Caco-2 (cell line): ENCODE measurements at regions not wholly inside any gene's neighbourhood (a gene's known extent, or its start where the extent isn't known, plus 50 kb on each side); places are given as distances from the start of the nearest gene placed in this dataset.

ENCODE experiments used
- BruUV-seq: library from RNA; stranded (reverse); fragments of 400-500 nt; replicated peaks from 2 replicates; lab custom pipeline; 2021; lab: Mats Ljungman, UMichigan
- CTCF ChIA-PET: fragments of 300-600 bp; sonication (Branson Sonifier 250); formaldehyde crosslinking; loops from one replicate; lab custom pipeline; 2022; ENCODE audit warnings: antibody characterized with exemption; lab: Charles Lee
- POLR2A ChIA-PET: fragments of 300-600 bp; sonication (Branson Sonifier 250); formaldehyde crosslinking; loops from one replicate; lab custom pipeline; 2022; ENCODE audit warnings: antibody characterized with exemption; lab: Charles Lee
- DNase-seq, 2 experiments: peaks; one replicate each; pipeline versions ENCODE4 v3.0.0 to v3.0.0-alpha.2; 2020 to 2022
- H3K27me3 ChIP-seq: replicated peaks from 2 replicates; pipeline ENCODE4 v1.6.0; 2011; ENCODE audit warnings: low read length; ENCODE audit not compliant: control insufficient read depth, insufficient read depth
- H3K36me3 ChIP-seq: 2 replicates; pipeline ENCODE4 v1.5.1; 2011; ENCODE audit warnings: low read length; ENCODE audit not compliant: control insufficient read depth, insufficient read depth
- H3K4me1 ChIP-seq: fragments of 250-450 bp; sonication (Bioruptor Pico); 2 replicates; pipeline ENCODE4 v1.5.1; 2020; ENCODE audit warnings: mild to moderate bottlenecking
- H3K4me3 ChIP-seq: 2 replicates; pipeline ENCODE4 v1.5.1; 2011; ENCODE audit warnings: low read depth, mild to moderate bottlenecking, control low read depth, low read length
- H3K9me3 ChIP-seq: fragments of 250-450 bp; sonication (Bioruptor Pico); 2 replicates; pipeline ENCODE4 v1.5.1; 2020; ENCODE audit warnings: mild to moderate bottlenecking, moderate library complexity
- H3K27ac Mint-ChIP-seq: one replicate; pipeline ENCODE4 v1.8.0; 2022; ENCODE audit warnings: mixed read lengths; ENCODE audit not compliant: unreplicated experiment
- H3K27me3 Mint-ChIP-seq: one replicate; pipeline ENCODE4 v1.8.0; 2022; ENCODE audit warnings: mixed read lengths; ENCODE audit not compliant: insufficient read depth, unreplicated experiment
- H3K36me3 Mint-ChIP-seq: one replicate; pipeline ENCODE4 v1.8.0; 2022; ENCODE audit warnings: mild to moderate bottlenecking, mixed read lengths; ENCODE audit not compliant: insufficient read depth, unreplicated experiment
- H3K4me1 Mint-ChIP-seq: one replicate; pipeline ENCODE4 v1.8.0; 2022; ENCODE audit warnings: low read depth, mixed read lengths; ENCODE audit not compliant: unreplicated experiment
- H3K4me3 Mint-ChIP-seq: one replicate; pipeline ENCODE4 v1.8.0; 2022; ENCODE audit warnings: mild to moderate bottlenecking, moderate library complexity, mixed read lengths; ENCODE audit not compliant: unreplicated experiment
- H3K9me3 Mint-ChIP-seq: one replicate; pipeline ENCODE4 v1.8.0; 2022; ENCODE audit warnings: mixed read lengths; ENCODE audit not compliant: unreplicated experiment
- intact Hi-C: fragments of 100-400 bp; cut with micrococcal nuclease; formaldehyde crosslinking; loops from one replicate; pipeline ENCODE4 v1.10.0; 2022; ENCODE audit not compliant: unreplicated experiment
- TF ChIP-seq, protein P1 (sequence below), 2 experiments: fragments of 200-600 bp in 1 of 2; IDR thresholded peaks; 1 replicate in 1 of 2; 2 replicates in 1 of 2; pipeline versions ENCODE4 v1.5.1 to v1.8.0; 2011 to 2022; ENCODE audit warnings: antibody characterized with exemption in 1 of 2, control low read depth in 1 of 2, inconsistent platforms in 1 of 2, low read depth in 1 of 2, low read length in 1 of 2, mild to moderate bottlenecking in 1 of 2, moderate library complexity in 1 of 2; ENCODE audit not compliant: insufficient read depth in 1 of 2, severe bottlenecking in 1 of 2, unreplicated experiment in 1 of 2

DNA sequence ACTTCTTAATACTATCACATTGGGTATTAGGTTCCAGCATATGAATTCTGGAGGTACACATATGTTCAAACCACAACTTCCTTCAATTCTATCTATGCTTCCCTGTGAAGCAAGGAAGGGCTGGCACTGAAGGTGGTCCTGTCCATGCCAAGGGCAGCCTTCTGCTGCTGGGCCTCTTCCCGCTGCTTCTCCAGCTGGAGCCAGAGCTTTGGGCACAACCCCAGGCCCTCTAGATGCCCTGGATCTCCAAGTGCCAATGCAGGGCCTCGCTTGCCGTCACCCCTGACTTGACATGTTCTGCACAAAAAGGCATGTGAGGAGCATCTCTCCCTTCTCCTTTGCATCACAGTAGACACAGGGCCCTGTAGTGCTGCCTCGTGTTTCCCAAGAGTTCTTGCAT lies 62.6 kb downstream of the STYXL2 start:
- Histone ChIP-seq H3K4me3 (no peak overlapping the region), H3K4me1 (peaks cover 15% of the 10 kb centered on the region), H3K27me3 (no peaks in the 10 kb centered on the region), H3K9me3 (peaks cover 11% of the 10 kb centered on the region), H3K36me3 (no peaks in the 10 kb centered on the region; the same call in 1 of the 2 replicates)
- CTCF ChIA-PET, result no interaction called here
- Mint-ChIP-seq H3K4me3 (no peak overlapping the region), H3K36me3 (peaks cover 4% of the 10 kb centered on the region), H3K27me3 (no peaks in the 10 kb centered on the region), H3K4me1 (peaks cover 6% of the 10 kb centered on the region), H3K9me3 (peaks cover 8% of the 10 kb centered on the region), H3K27ac (no peak overlapping the region)
- intact Hi-C loops, result no loop called here
- no peak for DNase-seq
- POLR2A ChIA-PET, result no interaction called here
- TF ChIP-seq, protein P1, sequence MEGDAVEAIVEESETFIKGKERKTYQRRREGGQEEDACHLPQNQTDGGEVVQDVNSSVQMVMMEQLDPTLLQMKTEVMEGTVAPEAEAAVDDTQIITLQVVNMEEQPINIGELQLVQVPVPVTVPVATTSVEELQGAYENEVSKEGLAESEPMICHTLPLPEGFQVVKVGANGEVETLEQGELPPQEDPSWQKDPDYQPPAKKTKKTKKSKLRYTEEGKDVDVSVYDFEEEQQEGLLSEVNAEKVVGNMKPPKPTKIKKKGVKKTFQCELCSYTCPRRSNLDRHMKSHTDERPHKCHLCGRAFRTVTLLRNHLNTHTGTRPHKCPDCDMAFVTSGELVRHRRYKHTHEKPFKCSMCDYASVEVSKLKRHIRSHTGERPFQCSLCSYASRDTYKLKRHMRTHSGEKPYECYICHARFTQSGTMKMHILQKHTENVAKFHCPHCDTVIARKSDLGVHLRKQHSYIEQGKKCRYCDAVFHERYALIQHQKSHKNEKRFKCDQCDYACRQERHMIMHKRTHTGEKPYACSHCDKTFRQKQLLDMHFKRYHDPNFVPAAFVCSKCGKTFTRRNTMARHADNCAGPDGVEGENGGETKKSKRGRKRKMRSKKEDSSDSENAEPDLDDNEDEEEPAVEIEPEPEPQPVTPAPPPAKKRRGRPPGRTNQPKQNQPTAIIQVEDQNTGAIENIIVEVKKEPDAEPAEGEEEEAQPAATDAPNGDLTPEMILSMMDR (IDR thresholded peaks at IDR 0.05; ENCODE audit: insufficient read depth in 1 of 2, low read depth in 1 of 2, low read length in 1 of 2, severe bottlenecking in 1 of 2, unreplicated experiment in 1 of 2), result no peak
- BruUV-seq, result no TSS peak

DNA sequence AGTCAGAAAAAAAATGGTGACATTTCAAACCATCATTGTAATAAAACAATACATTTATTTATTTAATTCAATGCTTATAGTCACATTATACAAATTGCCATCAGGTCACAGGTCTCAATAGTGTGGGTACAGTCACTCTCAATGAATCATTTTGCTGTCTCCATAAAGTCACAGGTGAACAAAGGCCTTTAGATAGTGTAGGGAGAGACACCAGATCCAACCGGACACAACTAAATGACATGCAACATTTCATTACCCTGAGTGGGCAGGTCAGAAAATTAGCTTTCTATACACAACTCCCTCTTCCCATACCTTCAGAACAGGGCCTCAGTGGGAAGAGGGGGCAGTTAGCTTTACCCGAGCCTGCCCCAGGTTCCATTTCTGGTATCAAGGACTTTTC lies 63.2 kb downstream of the STYXL2 start:
- Mint-ChIP-seq H3K4me1 (peaks cover 12% of the 10 kb centered on the region), H3K36me3 (peaks cover 4% of the 10 kb centered on the region), H3K27ac (no peak overlapping the region), H3K4me3 (no peak overlapping the region), H3K9me3 (peaks cover 14% of the 10 kb centered on the region), H3K27me3 (no peaks in the 10 kb centered on the region)
- Histone ChIP-seq H3K27me3 (no peaks in the 10 kb centered on the region), H3K4me3 (no peak overlapping the region), H3K9me3 (peaks cover 14% of the 10 kb centered on the region), H3K36me3 (no peaks in the 10 kb centered on the region; the same call in 1 of the 2 replicates), H3K4me1 (peaks cover 22% of the 10 kb centered on the region)
- intact Hi-C loops, result no loop called here
- ChIA-PET POLR2A (no interaction called here), CTCF (interaction anchor here (0.6 kb wide), 1 partner anchor 51 kb away, joined by 4 read pairs; no protein-coding TSS in a partner anchor)
- BruUV-seq, result no TSS peak
- no peak for DNase-seq
- TF ChIP-seq, protein P1 (IDR thresholded peaks at IDR 0.05; ENCODE audit: insufficient read depth in 1 of 2, low read depth in 1 of 2, low read length in 1 of 2, severe bottlenecking in 1 of 2, unreplicated experiment in 1 of 2), result no peak

DNA sequence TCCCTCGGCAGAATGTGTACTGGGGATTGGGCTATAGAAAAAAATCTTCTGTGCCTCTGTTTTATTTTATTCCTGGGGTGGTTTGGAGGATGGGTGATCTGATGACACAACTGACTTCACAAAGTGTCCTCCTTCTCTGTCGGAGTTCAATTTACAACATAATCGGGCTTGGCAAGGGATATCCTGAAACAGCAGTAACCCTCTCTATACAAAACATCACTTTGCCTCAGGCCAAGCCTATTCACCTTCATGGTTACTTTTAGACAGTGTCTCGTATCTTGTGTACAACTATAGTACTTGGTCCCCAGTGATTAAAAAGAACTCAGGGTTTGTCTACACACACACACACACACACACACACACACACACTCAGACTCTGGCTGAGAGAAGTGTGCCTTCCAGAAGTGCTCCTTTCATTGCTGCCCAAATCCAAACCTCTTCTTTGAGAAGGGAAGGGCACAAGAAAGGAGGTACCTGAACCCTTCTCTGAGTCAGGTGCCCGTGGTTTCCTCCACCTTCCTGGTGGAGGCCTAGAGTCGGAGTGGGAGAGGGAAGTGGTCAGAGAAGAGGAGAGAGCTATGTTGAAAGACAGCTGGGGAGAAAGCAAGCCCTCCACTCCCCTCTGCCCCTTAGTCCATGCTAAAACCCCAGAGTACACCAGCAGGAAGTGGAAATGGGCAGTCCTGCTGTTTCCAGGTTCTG lies 62.4 kb upstream of the POU2F1 start:
- Mint-ChIP-seq H3K4me1 (peaks cover 15% of the 10 kb centered on the region), H3K9me3 (peaks cover 23% of the 10 kb centered on the region), H3K27me3 (no peaks in the 10 kb centered on the region), H3K4me3 (no peak overlapping the region), H3K36me3 (peaks cover 12% of the 10 kb centered on the region), H3K27ac (no peak overlapping the region)
- Histone ChIP-seq H3K4me3 (no peak overlapping the region), H3K9me3 (peaks cover 14% of the 10 kb centered on the region), H3K4me1 (peaks cover 33% of the 10 kb centered on the region), H3K36me3 (no peaks in the 10 kb centered on the region; the same call in 1 of the 2 replicates), H3K27me3 (no peaks in the 10 kb centered on the region)
- DNase-seq, result no peak
- intact Hi-C loops, result no loop called here
- BruUV-seq, result no TSS peak
- TF ChIP-seq, protein P1 (IDR thresholded peaks at IDR 0.05; ENCODE audit: insufficient read depth in 1 of 2, low read depth in 1 of 2, low read length in 1 of 2, severe bottlenecking in 1 of 2, unreplicated experiment in 1 of 2), result no peak
- ChIA-PET CTCF (no interaction called here), POLR2A (no interaction called here)
